ENCODE measurements at regions not wholly inside any gene's neighbourhood (a gene's known extent, or its start where the extent isn't known, plus 50 kb on each side); places are given as distances from the start of the nearest gene placed in this dataset.

GRCh38 chr1:34701326-34702060 is 53.4 kb upstream of the GJB5 start:
- TF ChIP-seq CTCF (IDR thresholded peaks at IDR 0.05; ENCODE audit: low read depth, low read length, missing input control) (no peak), YY1 (IDR thresholded peaks at IDR 0.05) (no peak), TAF1 (conservative IDR thresholded peaks at IDR 0.05) (no peak), HNF4A (conservative IDR thresholded peaks at IDR 0.05) (peak in 1 of 2 donors; percentile 28), SP1 (IDR thresholded peaks at IDR 0.05) (no peak)

Measured in liver (tissue), 3 donors.